NK-92 (cell line): ENCODE measurements at regions not wholly inside any gene's neighbourhood (a gene's known extent, or its start where the extent isn't known, plus 50 kb on each side); places are given as distances from the start of the nearest gene placed in this dataset.

ENCODE experiments used
- DNase-seq: peaks from one replicate; lab custom pipeline; 2025; ENCODE audit not compliant: unreplicated experiment; lab: John Stamatoyannopoulos, UW

- DNase-seq = no peak
Measured at GRCh38 chr2:234341306-234341985, 155.4 kb downstream of the ARL4C start.

GRCh38 chr2:234339501-234339900 lies 157.4 kb downstream of the ARL4C start:
- no peak for DNase-seq

DNA sequence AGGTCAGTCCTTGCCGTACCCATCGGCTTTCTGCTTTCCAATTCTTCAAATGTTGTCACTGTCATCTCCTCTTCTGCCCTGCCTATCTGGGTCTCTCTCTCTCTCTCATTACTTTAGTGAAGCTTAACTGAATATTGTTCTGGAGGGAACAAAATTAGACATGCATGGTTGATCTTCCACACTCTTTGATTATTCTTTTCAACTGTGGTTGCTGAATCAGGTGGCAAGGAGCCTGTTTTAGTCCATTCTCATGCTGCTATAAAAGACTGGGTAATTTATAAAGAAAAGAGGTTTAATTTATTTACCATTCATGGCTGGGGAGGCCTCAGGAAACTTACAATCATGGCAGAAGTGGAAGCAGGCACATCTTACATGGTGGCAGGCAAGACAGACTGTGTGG lies 157.9 kb downstream of the ARL4C start:
- DNase-seq = no peak

DNA sequence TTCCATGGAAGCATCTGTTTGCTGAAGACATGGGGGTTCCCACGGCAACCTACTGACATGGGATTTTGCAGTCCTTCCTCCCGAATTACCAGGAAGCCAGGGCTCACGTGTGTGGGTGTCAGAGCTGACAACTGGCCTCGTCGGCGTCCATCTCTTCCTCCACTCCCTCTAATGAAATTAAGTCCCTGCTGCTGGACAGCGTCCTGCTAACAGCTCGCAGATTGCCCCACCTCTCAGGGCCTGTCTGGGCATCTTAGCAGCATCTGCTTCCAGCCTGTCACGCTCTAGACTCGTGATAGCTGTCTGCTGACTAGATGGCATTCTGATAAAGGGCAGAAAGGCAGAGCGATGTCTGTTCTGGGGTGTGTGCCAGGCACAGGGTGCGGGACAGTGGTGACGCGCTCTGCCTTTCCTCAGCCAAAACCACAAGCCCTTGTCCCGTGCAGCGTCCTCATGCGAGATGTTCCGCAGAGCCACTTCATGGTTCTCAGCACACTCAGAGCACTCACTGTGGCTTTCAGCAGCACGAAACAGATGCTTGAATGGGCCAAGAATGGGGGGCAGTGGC lies 161.1 kb downstream of the ARL4C start:
- DNase-seq = no peak

DNA sequence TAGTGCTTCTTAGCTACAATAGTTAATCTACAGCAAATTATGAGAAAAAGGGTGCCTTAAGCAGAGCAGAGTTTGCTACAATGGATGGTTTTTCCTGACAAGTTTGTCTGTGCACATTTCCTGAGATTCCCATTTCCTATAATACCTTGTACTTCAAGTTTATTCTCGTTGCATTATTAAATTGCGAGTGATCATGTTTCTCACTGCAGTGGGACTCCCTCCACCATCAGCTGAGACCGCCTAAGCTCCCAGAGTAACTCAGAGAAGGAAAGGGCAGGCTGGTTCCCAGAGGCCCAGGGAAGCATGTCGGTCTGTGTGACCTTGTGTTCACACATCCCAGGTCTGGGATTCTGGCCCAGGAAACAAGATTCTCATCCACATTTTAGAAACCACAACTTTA lies 162.1 kb downstream of the ARL4C start:
- DNase-seq = no peak

DNA sequence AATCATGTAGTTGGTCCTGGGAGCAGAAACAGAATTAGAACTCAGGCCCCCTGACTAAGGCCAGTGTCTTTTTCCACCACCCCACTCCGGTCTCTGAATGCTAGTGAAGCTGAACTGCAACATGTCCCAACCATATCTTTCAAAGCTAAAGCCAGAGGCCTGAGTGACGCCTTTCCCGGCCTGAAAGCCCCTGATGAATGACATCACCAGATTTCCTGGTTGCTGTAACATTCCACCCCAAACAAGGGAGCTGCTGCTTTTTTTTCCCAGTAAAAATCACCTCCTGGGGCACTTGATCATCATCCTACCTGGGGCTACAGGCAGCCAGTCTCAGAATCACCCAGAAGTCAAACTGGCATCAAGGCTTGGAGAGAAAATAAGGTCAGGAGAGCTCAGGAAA lies 162.7 kb downstream of the ARL4C start:
- no peak for DNase-seq

DNA sequence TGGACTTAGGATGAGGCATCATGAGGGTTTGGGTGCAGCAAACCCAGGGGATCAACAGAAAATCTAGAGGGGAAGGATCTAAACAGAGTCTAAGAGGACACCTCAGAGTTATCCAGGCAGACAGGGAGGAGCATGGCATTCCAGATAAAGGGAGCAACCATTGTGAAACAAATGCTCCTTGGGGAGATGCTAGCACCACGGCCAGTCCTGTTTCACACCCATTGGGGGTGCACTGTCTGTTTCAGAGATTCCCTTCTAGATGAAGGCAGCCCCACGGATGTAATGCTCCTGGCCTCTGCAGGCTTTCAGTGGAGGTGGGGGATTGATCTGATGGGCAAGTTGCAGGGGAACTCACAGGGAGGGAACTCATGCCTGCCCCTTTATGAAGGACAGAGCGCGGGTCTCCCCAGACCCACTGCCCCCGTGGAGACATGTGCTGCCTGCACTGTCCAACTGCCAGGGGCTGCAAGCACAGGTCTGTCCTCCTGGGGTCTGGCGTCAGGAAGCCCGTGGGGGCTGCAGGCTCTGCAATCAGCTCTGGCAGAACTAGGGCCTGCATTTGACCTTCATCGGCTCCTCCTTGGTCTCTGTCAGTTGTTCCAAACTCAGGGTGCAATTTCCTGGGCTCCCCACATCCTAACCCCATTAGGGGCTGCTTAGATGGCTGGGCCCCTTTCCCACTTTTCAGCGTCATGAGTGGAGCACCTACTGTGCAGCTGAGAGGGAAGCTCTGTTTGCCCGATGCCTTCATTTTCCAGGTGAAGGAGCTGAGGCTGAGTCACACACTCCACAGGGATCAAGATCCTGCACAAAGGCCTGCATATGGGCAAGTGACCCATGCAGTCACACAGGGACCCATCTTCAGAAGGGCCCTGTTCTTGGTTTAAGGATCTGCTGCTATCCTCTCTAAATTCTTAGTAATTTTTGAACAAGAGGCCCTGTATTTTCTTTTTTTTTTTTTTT lies 163.4 kb downstream of the ARL4C start:
- no peak for DNase-seq

- DNase-seq = no peak
Measured at GRCh38 chr2:234331966-234332365, 164.9 kb downstream of the ARL4C start.

- no peak for DNase-seq
Measured at GRCh38 chr2:234331566-234331965, 165.3 kb downstream of the ARL4C start.

GRCh38 chr2:234330902-234331301 lies 166.0 kb downstream of the ARL4C start:
- no peak for DNase-seq

- DNase-seq = no peak
Measured at GRCh38 chr2:234329202-234329960, 167.5 kb downstream of the ARL4C start.

DNA sequence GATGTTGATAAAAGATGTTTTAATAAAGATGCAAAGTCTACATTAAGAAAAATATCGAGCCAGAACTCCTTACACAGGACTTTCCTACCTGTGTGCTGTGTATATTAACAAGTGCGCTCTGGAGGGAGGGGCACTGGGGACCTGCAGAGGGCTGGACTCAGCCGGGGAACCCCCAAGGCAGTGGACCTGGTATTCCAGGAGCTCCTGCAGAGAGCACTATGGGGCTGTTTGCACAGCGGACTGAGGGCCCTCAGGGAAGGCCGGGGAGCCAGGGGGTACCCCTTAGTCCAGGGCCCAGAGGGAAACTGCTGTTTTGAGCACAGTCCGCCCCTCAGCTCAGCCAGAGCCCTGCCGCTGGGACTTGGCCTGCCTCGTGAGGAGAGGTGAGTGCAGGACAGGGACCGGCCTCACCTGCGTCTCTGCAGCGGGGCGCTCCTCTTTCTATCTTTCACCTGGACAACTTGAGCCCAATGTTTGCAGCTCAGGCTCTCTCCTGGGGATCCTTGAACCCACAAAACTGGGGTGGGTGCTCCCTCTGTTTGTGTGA lies 168.4 kb downstream of the ARL4C start:
- no peak for DNase-seq

- DNase-seq = no peak
Measured at GRCh38 chr2:234326694-234327093, 170.2 kb downstream of the ARL4C start.

DNA sequence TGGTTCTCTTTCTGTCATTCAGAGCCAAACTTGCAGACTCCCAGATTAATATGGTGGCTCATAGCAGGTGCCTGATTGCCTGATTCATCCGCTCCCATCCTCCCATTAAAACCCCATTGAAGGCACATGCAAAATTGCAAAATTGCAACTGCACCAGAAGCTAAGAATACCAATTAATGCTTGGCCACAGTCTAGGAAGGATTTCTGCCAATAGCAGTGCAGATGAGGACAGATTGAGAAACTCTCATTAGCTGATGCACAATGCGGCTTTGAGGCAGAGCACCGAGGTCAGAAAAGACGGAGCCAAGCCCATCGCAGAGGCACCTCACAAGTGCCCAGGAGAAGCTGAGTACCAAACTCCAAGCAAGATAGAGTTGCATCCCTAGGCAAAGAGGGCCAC lies 172.8 kb downstream of the ARL4C start:
- DNase-seq = no peak

DNA sequence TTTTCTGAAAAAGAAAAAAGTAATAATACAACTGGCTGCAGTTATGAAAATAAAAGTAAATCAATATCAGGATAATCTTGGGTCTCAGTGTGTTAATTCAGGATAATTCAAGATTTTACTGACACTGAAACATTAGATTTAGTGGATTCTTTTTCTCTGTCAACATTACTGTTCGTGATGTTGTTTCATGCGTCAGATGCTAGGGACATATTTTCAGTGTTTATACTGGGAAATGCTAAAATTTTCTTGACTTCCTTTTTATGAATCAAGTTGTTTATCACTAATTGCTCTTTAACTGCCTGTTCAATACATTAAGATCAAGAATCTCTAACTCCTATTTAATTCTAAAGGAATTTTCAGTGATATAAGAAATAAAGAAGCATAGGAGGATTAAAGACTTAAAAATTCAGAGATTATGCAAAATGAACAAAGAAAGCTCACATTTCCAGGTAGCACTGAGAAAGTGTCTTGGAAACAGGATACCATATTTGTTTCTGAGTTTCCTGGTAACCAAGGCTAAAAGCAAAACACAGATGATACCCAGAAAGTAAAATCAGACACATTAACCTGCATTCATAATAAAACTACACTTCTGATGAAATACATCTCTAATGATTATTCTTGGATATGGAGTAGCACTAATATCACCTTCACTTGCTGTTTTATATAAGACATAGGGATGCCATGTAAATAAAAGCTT lies 174.0 kb downstream of the ARL4C start:
- no peak for DNase-seq

DNA sequence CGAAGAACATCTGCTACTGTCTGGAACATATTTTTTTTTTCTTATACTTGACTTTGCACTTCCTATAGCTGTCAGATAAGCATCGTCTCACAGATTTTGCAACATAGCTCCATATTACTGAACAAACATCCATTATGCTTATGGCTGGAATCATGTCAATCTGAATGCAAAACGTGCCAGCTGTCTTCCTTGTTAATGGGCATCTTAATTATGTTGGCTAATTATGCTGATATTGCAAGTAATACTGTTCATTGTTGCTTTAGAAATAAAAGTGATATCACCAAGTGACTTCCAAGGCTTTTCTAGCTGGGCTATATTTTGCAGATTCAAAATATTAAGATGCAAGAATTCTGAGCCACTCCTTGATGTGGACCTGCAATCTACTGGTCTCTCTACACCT lies 176.8 kb downstream of the ARL4C start:
- no peak for DNase-seq

DNA sequence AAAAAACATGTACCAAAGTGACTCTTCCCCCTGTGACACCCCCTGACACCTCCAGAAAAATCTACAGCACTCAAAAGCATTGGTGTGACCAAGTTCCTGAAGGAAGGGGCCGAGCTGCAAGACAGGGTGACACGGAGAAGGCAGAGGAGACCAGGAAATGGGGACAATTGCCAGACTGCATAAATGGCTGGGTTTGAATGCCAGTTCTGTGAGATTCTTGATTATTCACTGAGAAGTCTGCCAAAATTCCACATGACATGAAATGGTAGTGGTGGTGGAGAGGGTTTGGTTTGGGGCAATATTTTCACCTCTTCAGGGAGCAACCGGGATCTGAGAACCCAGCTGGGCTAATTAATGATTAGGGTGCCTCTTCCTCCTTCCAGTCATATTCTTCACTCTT lies 178.5 kb downstream of the ARL4C start:
- no peak for DNase-seq

DNA sequence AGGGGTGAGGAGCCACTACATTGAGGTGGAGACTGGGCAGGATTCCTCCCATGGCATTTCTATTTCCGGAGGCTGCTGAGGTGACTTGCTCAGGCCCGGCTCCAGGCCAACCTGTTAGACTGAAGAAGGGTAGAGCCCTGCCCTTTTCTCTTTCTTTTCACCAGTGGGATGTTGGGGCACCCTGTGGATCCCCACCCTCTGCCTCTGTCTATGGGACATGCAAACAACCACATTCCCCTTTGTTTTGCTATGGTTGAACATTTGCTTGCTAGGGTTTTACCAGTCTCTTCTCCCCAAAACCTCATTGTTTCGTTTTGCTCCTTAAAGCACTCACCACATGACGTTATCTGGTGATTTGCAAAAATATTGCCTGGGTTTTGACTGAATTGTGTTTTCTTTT lies 183.3 kb downstream of the ARL4C start:
- DNase-seq = no peak

- no peak for DNase-seq
Measured at GRCh38 chr2:234310166-234310565, 186.7 kb downstream of the ARL4C start.

GRCh38 chr2:234309431-234309830 lies 187.4 kb downstream of the ARL4C start:
- DNase-seq = no peak
